WTC11 (cell line): ENCODE measurements at regions not wholly inside any gene's neighbourhood (a gene's known extent, or its start where the extent isn't known, plus 50 kb on each side); places are given as distances from the start of the nearest gene placed in this dataset.

Experiments
- ATAC-seq: fragments of 200-7000 bp; cut with Tn5 transposase; 2 replicates; pipeline ENCODE4 v1.10.0; 2021; ENCODE audit warnings: mild to moderate bottlenecking, moderate library complexity
- CTCF ChIA-PET: fragments of 300-600 bp; sonication (Branson Sonifier 250); formaldehyde crosslinking; loops from one replicate; lab custom pipeline; 2021; ENCODE audit warnings: antibody characterized with exemption; lab: Charles Lee
- POLR2A ChIA-PET: fragments of 350-600 bp; sonication (Branson Sonifier 250); formaldehyde crosslinking; loops from one replicate; lab custom pipeline; 2021; ENCODE audit warnings: antibody characterized with exemption; lab: Charles Lee
- DNase-seq: peaks from one replicate; pipeline ENCODE4 v3.0.0; 2021; ENCODE audit warnings: low spot score
- H3K27ac Mint-ChIP-seq: 2 replicates; pipeline ENCODE4 v1.8.0; 2021; ENCODE audit warnings: mixed read lengths
- H3K27me3 Mint-ChIP-seq: 2 replicates; pipeline ENCODE4 v1.8.0; 2021; ENCODE audit warnings: low read depth, mild to moderate bottlenecking, moderate library complexity, mixed read lengths
- H3K36me3 Mint-ChIP-seq: 2 replicates; pipeline ENCODE4 v1.8.0; 2021; ENCODE audit warnings: mixed read lengths
- H3K4me1 Mint-ChIP-seq: 2 replicates; pipeline ENCODE4 v1.8.0; 2022; ENCODE audit warnings: mixed read lengths
- H3K4me3 Mint-ChIP-seq: 2 replicates; pipeline ENCODE4 v1.8.0; 2021; ENCODE audit warnings: mild to moderate bottlenecking, moderate library complexity, mixed read lengths
- H3K9me3 Mint-ChIP-seq: 2 replicates; pipeline ENCODE4 v1.8.0; 2021; ENCODE audit warnings: mixed read lengths
- AR ChIP-seq: fragments of 250-450 bp; sonication (Bioruptor Pico); IDR thresholded peaks from 2 replicates; pipeline ENCODE4 v1.9.0; 2021; ENCODE audit warnings: mild to moderate bottlenecking
- CDX4 ChIP-seq: fragments of 250-450 bp; sonication (Bioruptor Pico); IDR thresholded peaks from 2 replicates; pipeline ENCODE4 v1.9.0; 2021; ENCODE audit warnings: moderate library complexity, mild to moderate bottlenecking, inconsistent platforms, borderline replicate concordance
- E2F1 ChIP-seq: sonication (generic); formaldehyde crosslinking; IDR thresholded peaks from 2 replicates; pipeline ENCODE4 v1.8.0; 2022; ENCODE audit warnings: mild to moderate bottlenecking, missing genetic modification reagents
- GABPB1 ChIP-seq: sonication (generic); formaldehyde crosslinking; IDR thresholded peaks from 2 replicates; pipeline ENCODE4 v1.8.1; 2023; ENCODE audit warnings: mild to moderate bottlenecking, missing genetic modification reagents
- HMGA2 ChIP-seq: fragments of 250-450 bp; sonication (Bioruptor Pico); IDR thresholded peaks from 2 replicates; pipeline ENCODE4 v1.4.0; 2021; ENCODE audit warnings: mild to moderate bottlenecking, moderate library complexity
- MYBL2 ChIP-seq: sonication (generic); formaldehyde crosslinking; IDR thresholded peaks from 2 replicates; pipeline ENCODE4 v1.8.1; 2023; ENCODE audit warnings: mild to moderate bottlenecking, moderate library complexity, missing genetic modification reagents
- RELA ChIP-seq: sonication (generic); formaldehyde crosslinking; IDR thresholded peaks from 2 replicates; pipeline ENCODE4 v1.8.1; 2022; ENCODE audit warnings: missing genetic modification reagents, mild to moderate bottlenecking, borderline replicate concordance
- SMAD4 ChIP-seq: sonication (generic); formaldehyde crosslinking; IDR thresholded peaks from 2 replicates; pipeline ENCODE4 v1.8.0; 2022; ENCODE audit warnings: mild to moderate bottlenecking, missing genetic modification reagents
- SP1 ChIP-seq: sonication (generic); formaldehyde crosslinking; conservative IDR thresholded peaks from 2 replicates; pipeline ENCODE4 v1.8.1; 2022; ENCODE audit warnings: missing genetic modification reagents
- ZNF138 ChIP-seq: sonication (generic); formaldehyde crosslinking; conservative IDR thresholded peaks from 2 replicates; pipeline ENCODE4 v1.8.1; 2022; ENCODE audit warnings: mild to moderate bottlenecking, moderate library complexity, missing genetic modification reagents
- ZNF232 ChIP-seq: sonication (generic); formaldehyde crosslinking; IDR thresholded peaks from 2 replicates; pipeline ENCODE4 v1.8.0; 2022; ENCODE audit warnings: mild to moderate bottlenecking, missing genetic modification reagents
- ZNF281 ChIP-seq: sonication (generic); formaldehyde crosslinking; IDR thresholded peaks from 2 replicates; pipeline ENCODE4 v1.8.0; 2023; ENCODE audit warnings: mild to moderate bottlenecking, missing genetic modification reagents
- ZNF423 ChIP-seq: fragments of 250-450 bp; sonication (Bioruptor Pico); IDR thresholded peaks from 2 replicates; pipeline ENCODE4 v2.1.2; 2022; ENCODE audit warnings: mild to moderate bottlenecking, moderate library complexity
- TF ChIP-seq, protein P1 (sequence below): fragments of 200-600 bp; IDR thresholded peaks from 2 replicates; pipeline ENCODE4 v1.8.0; 2022; ENCODE audit warnings: antibody characterized with exemption
- TF ChIP-seq, protein P2 (sequence below): sonication (generic); formaldehyde crosslinking; IDR thresholded peaks from 2 replicates; pipeline ENCODE4 v1.8.0; 2022; ENCODE audit warnings: mild to moderate bottlenecking, missing genetic modification reagents
- TF ChIP-seq, protein P3 (sequence below): sonication (generic); formaldehyde crosslinking; conservative IDR thresholded peaks from 2 replicates; pipeline ENCODE4 v1.8.1; 2022; ENCODE audit warnings: mild to moderate bottlenecking, missing genetic modification reagents

DNA sequence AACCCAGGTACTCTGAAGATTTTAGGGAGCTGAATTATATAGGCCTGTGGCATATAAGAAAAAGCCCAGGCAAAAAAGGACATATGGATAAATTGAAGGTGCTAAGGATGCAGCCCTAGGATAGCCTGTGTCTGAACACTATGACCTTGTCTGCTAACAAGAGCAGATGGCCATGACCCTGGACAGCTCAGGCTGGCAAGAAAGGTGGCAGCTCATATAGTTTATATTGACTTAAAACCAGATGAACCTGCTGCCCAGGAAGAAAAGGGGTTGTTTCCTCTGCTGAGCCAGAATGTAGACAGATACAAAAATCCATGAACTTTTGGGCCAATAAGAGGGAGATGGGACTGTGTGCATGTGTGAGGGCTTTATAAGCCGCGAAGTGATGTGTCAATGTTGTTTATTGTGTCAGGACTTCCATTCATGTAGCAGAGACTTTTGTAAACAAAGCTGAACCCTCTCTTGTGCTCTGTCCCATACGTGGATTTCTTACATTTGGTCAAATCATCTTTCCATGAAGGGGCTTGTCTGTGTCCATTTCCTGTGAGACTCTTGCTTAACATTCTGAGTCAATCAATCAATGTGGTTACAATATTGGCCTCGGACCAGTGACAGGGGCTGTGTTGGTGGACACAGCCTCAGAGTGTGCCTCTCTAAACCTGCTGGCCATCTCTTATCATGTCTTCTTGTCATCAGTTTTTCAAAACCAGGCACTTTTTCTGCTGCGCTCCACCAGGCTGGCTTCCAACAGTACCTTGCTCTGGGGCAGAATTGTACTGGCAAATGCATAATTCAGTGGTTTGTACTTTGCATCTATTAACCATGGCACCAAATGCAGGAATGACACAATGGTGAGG, 321.2 kb downstream of the WDR72 start:
- no peak for ATAC-seq
- TF ChIP-seq, protein P1, sequence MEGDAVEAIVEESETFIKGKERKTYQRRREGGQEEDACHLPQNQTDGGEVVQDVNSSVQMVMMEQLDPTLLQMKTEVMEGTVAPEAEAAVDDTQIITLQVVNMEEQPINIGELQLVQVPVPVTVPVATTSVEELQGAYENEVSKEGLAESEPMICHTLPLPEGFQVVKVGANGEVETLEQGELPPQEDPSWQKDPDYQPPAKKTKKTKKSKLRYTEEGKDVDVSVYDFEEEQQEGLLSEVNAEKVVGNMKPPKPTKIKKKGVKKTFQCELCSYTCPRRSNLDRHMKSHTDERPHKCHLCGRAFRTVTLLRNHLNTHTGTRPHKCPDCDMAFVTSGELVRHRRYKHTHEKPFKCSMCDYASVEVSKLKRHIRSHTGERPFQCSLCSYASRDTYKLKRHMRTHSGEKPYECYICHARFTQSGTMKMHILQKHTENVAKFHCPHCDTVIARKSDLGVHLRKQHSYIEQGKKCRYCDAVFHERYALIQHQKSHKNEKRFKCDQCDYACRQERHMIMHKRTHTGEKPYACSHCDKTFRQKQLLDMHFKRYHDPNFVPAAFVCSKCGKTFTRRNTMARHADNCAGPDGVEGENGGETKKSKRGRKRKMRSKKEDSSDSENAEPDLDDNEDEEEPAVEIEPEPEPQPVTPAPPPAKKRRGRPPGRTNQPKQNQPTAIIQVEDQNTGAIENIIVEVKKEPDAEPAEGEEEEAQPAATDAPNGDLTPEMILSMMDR: no peak
- peak; percentile 41; the same call in 1 of the 2 replicates for TF ChIP-seq GABPB1 (CRISPR knock-in tag)
- TF ChIP-seq, all 79 proteins: peak for 1
- Mint-ChIP-seq H3K4me1 (peaks cover 18% of the 10 kb centered on the region), H3K27me3 (no peaks in the 10 kb centered on the region; the same call in 1 of the 2 replicates), H3K9me3 (no peaks in the 10 kb centered on the region), H3K36me3 (no peaks in the 10 kb centered on the region), H3K27ac (no peak overlapping the region), H3K4me3 (no peak overlapping the region)
- no peak for DNase-seq
- ChIA-PET CTCF (no interaction called here), POLR2A (no interaction called here)

- no peak for ATAC-seq
- Mint-ChIP-seq H3K9me3 (no peaks in the 10 kb centered on the region), H3K4me1 (peaks cover 22% of the 10 kb centered on the region), H3K27ac (no peak overlapping the region), H3K4me3 (no peak overlapping the region), H3K36me3 (no peaks in the 10 kb centered on the region), H3K27me3 (no peaks in the 10 kb centered on the region; the same call in 1 of the 2 replicates)
- TF ChIP-seq ZNF232 (no peak), RELA (CRISPR knock-in tag) (no peak), ZNF138 (no peak), SP1 (CRISPR knock-in tag) (no peak), CDX4 (CRISPR knock-in tag) (no peak), SMAD4 (CRISPR knock-in tag) (no peak), AR (CRISPR knock-in tag) (no peak)
- TF ChIP-seq, protein P2, sequence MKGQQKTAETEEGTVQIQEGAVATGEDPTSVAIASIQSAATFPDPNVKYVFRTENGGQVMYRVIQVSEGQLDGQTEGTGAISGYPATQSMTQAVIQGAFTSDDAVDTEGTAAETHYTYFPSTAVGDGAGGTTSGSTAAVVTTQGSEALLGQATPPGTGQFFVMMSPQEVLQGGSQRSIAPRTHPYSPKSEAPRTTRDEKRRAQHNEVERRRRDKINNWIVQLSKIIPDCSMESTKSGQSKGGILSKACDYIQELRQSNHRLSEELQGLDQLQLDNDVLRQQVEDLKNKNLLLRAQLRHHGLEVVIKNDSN (CRISPR knock-in tag): no peak
- TF ChIP-seq, protein P3, sequence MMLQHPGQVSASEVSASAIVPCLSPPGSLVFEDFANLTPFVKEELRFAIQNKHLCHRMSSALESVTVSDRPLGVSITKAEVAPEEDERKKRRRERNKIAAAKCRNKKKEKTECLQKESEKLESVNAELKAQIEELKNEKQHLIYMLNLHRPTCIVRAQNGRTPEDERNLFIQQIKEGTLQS (CRISPR knock-in tag): no peak
- ChIA-PET POLR2A (no interaction called here), CTCF (no interaction called here)
- DNase-seq: no peak
Observed at GRCh38 chr15:53437366-53437765, 322.1 kb downstream of the WDR72 start.

- Mint-ChIP-seq H3K9me3 (peaks cover 15% of the 10 kb centered on the region), H3K4me1 (peaks cover 24% of the 10 kb centered on the region), H3K36me3 (peaks cover 4% of the 10 kb centered on the region; the same call in 1 of the 2 replicates), H3K4me3 (no peak overlapping the region), H3K27me3 (no peaks in the 10 kb centered on the region; the same call in 1 of the 2 replicates), H3K27ac (no peak overlapping the region)
- no peak for ATAC-seq
- TF ChIP-seq E2F1 (CRISPR knock-in tag) (no peak), AR (CRISPR knock-in tag) (no peak), ZNF281 (no peak), ZNF423 (no peak), HMGA2 (CRISPR knock-in tag) (no peak), MYBL2 (CRISPR knock-in tag) (no peak)
- no peak for DNase-seq
- ChIA-PET CTCF (no interaction called here), POLR2A (no interaction called here)
Observed at GRCh38 chr15:53434174-53434678, 325.2 kb downstream of the WDR72 start.
